ENCODE measurements at regions not wholly inside any gene's neighbourhood (a gene's known extent, or its start where the extent isn't known, plus 50 kb on each side); places are given as distances from the start of the nearest gene placed in this dataset.
"Not testable (repeated sequence)": the region's sequence is repeated elsewhere in the genome, so short reads cannot be mapped to it uniquely, and the experiment has no call there.

DNA sequence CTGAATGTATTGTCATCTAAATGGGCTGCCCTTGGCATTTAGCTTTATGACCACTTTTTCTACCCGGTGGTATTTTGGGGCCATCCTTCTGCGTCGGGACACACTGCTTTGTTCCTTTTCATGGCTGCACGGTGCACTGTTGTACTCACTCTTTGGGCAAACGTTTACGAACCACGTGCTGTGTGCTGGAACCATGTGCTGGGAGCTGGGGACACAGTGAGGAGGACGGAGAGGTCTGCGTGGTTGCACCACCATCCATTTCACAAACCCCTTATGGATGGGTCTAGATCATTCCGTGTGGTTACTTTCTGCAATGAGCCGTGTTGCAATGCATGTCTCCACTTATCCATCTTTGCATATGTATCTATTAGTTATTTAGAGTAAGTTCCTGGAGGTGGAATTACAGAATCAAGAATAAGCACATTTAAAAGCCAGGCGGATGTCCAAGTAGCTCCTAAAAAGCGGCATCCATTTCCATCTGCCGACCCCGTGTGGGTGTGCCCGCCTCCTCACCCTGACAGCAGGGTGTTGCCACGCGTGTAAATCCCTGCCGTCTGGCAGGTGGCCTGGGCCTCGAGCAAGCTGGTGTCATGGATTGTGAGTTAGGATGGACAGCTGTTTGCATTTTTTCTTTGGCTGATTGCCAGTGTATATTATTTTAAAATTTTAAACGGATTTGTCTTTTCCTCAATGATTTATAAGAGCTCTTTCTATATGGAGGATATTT is 183.1 kb downstream of the BANP start:
- TF ChIP-seq, protein P1, sequence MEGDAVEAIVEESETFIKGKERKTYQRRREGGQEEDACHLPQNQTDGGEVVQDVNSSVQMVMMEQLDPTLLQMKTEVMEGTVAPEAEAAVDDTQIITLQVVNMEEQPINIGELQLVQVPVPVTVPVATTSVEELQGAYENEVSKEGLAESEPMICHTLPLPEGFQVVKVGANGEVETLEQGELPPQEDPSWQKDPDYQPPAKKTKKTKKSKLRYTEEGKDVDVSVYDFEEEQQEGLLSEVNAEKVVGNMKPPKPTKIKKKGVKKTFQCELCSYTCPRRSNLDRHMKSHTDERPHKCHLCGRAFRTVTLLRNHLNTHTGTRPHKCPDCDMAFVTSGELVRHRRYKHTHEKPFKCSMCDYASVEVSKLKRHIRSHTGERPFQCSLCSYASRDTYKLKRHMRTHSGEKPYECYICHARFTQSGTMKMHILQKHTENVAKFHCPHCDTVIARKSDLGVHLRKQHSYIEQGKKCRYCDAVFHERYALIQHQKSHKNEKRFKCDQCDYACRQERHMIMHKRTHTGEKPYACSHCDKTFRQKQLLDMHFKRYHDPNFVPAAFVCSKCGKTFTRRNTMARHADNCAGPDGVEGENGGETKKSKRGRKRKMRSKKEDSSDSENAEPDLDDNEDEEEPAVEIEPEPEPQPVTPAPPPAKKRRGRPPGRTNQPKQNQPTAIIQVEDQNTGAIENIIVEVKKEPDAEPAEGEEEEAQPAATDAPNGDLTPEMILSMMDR (IDR thresholded peaks at IDR 0.05; ENCODE audit: insufficient read depth, low read length): not testable (repeated sequence)
- not testable (repeated sequence) for TF ChIP-seq POLR2AphosphoS5 (IDR thresholded peaks at IDR 0.05; ENCODE audit: low read depth)
- TF ChIP-seq, protein P2, sequence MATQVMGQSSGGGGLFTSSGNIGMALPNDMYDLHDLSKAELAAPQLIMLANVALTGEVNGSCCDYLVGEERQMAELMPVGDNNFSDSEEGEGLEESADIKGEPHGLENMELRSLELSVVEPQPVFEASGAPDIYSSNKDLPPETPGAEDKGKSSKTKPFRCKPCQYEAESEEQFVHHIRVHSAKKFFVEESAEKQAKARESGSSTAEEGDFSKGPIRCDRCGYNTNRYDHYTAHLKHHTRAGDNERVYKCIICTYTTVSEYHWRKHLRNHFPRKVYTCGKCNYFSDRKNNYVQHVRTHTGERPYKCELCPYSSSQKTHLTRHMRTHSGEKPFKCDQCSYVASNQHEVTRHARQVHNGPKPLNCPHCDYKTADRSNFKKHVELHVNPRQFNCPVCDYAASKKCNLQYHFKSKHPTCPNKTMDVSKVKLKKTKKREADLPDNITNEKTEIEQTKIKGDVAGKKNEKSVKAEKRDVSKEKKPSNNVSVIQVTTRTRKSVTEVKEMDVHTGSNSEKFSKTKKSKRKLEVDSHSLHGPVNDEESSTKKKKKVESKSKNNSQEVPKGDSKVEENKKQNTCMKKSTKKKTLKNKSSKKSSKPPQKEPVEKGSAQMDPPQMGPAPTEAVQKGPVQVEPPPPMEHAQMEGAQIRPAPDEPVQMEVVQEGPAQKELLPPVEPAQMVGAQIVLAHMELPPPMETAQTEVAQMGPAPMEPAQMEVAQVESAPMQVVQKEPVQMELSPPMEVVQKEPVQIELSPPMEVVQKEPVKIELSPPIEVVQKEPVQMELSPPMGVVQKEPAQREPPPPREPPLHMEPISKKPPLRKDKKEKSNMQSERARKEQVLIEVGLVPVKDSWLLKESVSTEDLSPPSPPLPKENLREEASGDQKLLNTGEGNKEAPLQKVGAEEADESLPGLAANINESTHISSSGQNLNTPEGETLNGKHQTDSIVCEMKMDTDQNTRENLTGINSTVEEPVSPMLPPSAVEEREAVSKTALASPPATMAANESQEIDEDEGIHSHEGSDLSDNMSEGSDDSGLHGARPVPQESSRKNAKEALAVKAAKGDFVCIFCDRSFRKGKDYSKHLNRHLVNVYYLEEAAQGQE (IDR thresholded peaks at IDR 0.05; ENCODE audit: insufficient replicate concordance, low read depth): not testable (repeated sequence)
